GM18867 (cell line): ENCODE measurements at regions not wholly inside any gene's neighbourhood (a gene's known extent, or its start where the extent isn't known, plus 50 kb on each side); places are given as distances from the start of the nearest gene placed in this dataset.
"Not testable (repeated sequence)": the region's sequence is repeated elsewhere in the genome, so short reads cannot be mapped to it uniquely, and the experiment has no call there.

Experiments
- ATAC-seq: cut with Tn5 transposase; IDR thresholded peaks from one replicate; pipeline ENCODE4 v1.9.1; 2021; ENCODE audit warnings: mild to moderate bottlenecking, moderate library complexity; ENCODE audit not compliant: unreplicated experiment

GRCh38 chr5:26003966-26004365, 1034.4 kb downstream of the CDH9 start:
- ATAC-seq: no peak

- no peak for ATAC-seq
Observed at GRCh38 chr5:25995209-25995608, 1043.2 kb downstream of the CDH9 start.

GRCh38 chr5:25993701-25994100, 1044.7 kb downstream of the CDH9 start:
- ATAC-seq: no peak

GRCh38 chr5:25991639-25992038, 1046.7 kb downstream of the CDH9 start:
- ATAC-seq: no peak

DNA sequence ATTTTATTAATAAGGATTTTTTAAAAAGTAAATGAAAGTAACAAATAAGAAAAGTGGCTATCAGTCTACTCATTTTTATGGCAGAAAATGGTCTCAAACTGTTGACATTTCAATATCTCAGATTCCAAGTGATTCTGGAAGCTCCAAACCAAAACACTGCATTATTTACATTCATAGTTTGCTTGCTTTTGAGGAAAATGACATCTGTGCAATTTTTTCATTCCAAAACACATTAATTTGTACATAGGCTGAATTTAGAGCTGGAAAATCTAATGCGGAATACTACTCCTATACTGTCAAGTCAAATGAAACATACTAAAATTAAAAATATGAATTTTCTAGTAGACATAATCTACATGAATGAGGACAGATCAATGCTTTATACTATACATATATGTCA, 1047.6 kb downstream of the CDH9 start:
- ATAC-seq: no peak

- no peak for ATAC-seq
Observed at GRCh38 chr5:25979086-25979485, 1059.3 kb downstream of the CDH9 start.

- no peak for ATAC-seq
Observed at GRCh38 chr5:25975885-25976284, 1062.5 kb downstream of the CDH9 start.

GRCh38 chr5:25974451-25974850, 1063.9 kb downstream of the CDH9 start:
- no peak for ATAC-seq

DNA sequence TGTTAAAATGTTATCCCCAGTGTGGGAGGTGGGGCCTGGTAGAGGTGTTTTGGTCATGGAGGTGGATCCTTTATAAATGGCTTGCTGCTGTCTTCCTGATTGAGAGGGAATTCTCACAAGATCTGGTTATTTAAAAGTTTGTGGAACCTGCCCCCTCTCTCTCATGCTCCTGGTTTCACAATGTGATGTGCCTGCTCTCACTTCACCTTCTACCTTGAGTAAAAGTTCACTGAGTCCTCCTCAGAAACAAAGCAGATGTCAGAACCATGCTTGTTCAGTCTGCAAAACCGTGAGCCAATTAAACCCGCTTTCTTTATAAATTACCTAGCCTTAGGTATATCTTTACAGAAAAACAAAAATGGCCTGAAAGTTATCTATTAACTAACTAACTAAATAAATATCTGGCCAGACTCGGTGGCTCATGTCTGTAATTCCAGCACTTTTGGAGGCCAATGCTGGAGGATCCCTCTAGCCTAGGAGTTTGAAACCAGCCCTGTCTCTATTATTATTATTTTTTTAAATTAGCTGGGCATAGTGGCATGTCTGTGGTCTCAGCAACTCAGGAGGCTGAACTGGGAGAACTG, 1067.4 kb downstream of the CDH9 start:
- ATAC-seq: no peak

DNA sequence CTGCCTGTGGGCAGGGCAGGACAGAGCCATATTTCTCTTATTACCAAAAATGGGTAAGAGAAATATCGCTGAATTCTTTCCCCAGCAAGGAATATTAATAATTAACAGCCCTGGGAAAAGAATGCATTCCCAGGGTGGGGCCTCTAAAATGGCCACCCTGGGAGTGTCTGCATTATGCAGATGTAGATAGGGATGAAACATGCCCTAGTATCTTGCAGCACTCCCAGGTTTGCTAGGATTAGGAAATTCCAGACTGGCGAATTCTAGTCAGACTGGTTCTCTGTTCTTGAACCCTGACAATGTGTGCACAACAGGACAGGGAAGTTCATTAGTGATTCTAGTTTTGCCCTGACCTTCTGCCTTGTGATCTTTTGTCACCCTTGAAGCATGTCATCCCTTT, 1069.3 kb downstream of the CDH9 start:
- not testable (repeated sequence) for ATAC-seq

- no peak for ATAC-seq
Observed at GRCh38 chr5:25964009-25964372, 1074.4 kb downstream of the CDH9 start.

DNA sequence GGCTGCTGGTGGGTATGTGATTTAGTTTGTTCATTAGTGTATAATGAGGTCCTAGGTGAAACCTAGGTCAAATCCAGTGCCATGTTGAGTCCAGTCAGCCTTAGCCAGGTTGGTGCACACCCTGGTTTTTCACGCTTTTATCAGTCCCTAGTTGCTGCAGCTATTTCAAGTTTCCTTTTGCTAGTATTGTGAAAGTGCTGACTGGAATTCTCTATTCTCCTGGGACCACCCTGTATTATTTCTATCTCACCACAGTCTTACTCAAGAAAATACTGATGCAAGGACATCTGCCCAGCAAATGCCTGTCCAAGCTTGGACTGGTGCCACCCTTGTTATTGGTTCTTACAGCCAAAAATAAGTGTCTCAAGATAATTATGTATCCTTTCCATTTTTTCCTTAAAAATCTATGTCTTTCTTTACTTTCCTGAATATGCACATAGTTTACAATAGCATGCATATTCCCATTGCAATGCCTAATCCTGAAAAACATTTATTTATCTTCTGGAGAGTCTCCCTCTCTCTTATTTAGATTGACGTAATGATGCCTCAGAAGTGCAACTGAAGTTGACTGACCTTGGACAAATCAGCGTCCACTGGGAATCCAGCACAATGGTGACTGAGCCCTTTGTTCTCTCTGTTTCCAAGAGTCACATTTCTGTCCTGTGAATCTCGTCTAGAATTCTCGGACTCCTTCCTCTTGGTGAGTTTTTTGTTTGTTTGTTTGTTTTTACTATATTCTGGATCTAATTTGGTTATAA, 1075.0 kb downstream of the CDH9 start:
- no peak for ATAC-seq

- ATAC-seq: no peak
Observed at GRCh38 chr5:25955337-25955736, 1083.0 kb downstream of the CDH9 start.

DNA sequence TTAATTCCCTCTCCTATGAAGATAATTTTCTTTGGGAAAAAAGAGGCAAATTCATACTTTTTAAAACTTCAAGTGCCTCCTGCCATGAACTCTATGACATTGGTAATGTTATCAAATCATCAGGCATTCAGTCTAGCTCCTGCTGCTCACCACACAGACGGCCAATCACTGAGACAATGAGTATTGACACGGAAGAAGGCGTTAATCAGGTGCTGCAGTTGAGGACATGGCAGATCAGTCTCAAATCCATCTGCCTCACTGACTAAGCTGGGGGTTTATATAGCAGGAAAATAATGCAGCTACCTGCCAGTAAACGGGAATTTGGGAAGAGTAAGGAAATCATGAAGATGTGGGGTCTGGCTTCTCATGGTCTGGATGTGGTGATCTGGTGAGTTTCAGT, 1087.7 kb downstream of the CDH9 start:
- ATAC-seq: no peak

GRCh38 chr5:25948278-25948677, 1090.1 kb downstream of the CDH9 start:
- ATAC-seq: no peak

- no peak for ATAC-seq
Observed at GRCh38 chr5:25944786-25945185, 1093.6 kb downstream of the CDH9 start.

GRCh38 chr5:25909163-25909562, 1129.2 kb downstream of the CDH9 start:
- no peak for ATAC-seq

GRCh38 chr5:25905646-25906045, 1132.7 kb downstream of the CDH9 start:
- ATAC-seq: no peak

DNA sequence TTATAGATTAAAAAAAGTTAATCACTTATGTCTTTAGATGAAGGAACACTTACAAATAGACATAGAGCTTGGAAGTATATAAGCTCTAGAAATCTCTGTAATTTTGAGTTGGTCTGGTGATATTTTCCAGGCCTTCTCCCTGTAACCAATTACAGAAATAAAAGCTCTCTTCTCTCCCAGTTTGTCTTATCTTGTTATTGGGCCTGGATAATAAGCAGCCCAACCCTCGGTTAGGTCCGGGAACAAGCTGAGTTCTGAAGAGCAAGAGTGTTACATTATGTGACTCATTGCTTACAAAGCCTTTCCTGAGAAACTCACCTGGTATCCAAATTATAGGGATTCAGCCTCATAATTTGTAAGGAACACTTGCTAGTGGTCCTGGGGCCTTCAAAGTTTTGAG, 1146.2 kb downstream of the CDH9 start:
- ATAC-seq: no peak

GRCh38 chr5:25891691-25892090, 1146.7 kb downstream of the CDH9 start:
- no peak for ATAC-seq

DNA sequence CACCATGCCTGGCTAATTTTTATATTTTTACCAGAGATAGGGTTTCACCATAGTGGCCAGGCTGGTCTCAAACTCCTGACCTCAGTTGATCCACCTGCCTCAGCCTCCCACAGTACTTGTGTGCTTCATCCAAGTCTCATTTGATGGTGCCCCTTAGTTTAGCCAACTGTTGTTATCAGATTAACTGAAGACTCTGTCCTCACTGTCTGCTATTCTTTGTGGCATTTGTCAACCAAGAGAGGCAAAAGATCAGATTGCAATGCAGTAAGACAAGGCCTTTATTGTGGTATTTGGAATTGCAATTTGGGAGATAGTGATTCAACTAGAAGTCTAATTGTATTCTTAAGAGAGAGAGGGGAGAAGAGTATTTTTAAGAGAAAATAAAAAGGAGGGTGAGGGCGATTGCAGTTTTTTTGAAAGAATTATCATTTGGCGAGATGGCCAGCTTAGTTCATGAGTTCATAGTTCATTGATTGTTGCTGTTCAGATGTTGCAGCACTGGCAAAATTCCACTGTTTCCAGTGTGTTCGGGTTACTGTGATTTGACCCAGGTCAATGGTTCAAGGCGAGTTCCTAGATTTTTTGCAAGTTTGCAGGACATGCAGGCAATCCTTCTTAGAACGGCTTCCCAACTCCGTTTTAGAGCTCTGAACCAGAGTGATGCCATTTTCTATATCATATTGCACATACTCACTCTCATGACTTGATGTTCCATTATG, 1156.9 kb downstream of the CDH9 start:
- no peak for ATAC-seq

- ATAC-seq: no peak
Observed at GRCh38 chr5:25863811-25864210, 1174.6 kb downstream of the CDH9 start.
